Naive B cell (primary cell): ENCODE measurements at regions not wholly inside any gene's neighbourhood (a gene's known extent, or its start where the extent isn't known, plus 50 kb on each side); places are given as distances from the start of the nearest gene placed in this dataset.
A peak's percentile ranks its signal among the peaks of the same experiment; 100 is the strongest.
"Not testable (repeated sequence)": the region's sequence is repeated elsewhere in the genome, so short reads cannot be mapped to it uniquely, and the experiment has no call there.

Experiments used
- ATAC-seq, 2 donors: fragments of 150-1000 bp; cut with Tn5 transposase; 2 replicates each; pipeline ENCODE4 v1.10.0; 2021; ENCODE audit warnings: low read depth in 2 of 2, mild to moderate bottlenecking in 2 of 2, moderate library complexity in 2 of 2
- DNase-seq: peaks from one replicate; pipeline ENCODE4 v3.0.0; 2022
- H3K27ac Mint-ChIP-seq, 6 donors: one replicate each; pipeline ENCODE4 v1.8.0; 2020 to 2022; ENCODE audit warnings: mild to moderate bottlenecking in 6 of 6, mixed read lengths in 6 of 6, moderate library complexity in 5 of 6, inconsistent platforms in 2 of 6
- H3K27me3 Mint-ChIP-seq, 3 donors: one replicate each; pipeline ENCODE4 v1.8.0; 2021 to 2022; ENCODE audit warnings: mixed read lengths in 3 of 3, mild to moderate bottlenecking in 1 of 3
- H3K36me3 Mint-ChIP-seq, 2 donors: one replicate each; pipeline ENCODE4 v1.8.0; 2020 to 2022; ENCODE audit warnings: mixed read lengths in 2 of 2, inconsistent platforms in 1 of 2, mild to moderate bottlenecking in 1 of 2
- H3K4me1 Mint-ChIP-seq, 3 donors: one replicate each; pipeline ENCODE4 v1.8.0; 2020 to 2022; ENCODE audit warnings: mixed read lengths in 3 of 3, inconsistent platforms in 1 of 3, mild to moderate bottlenecking in 1 of 3, moderate library complexity in 1 of 3
- H3K4me3 Mint-ChIP-seq, 8 donors: one replicate each; pipeline ENCODE4 v1.8.0; 2020 to 2022; ENCODE audit warnings: mild to moderate bottlenecking in 8 of 8, mixed read lengths in 8 of 8, moderate library complexity in 8 of 8, inconsistent platforms in 2 of 8
- H3K9me3 Mint-ChIP-seq, 7 donors: one replicate each; pipeline ENCODE4 v1.8.0; 2020 to 2022; ENCODE audit warnings: mixed read lengths in 7 of 7, mild to moderate bottlenecking in 5 of 7, inconsistent platforms in 2 of 7, moderate library complexity in 1 of 7

DNA sequence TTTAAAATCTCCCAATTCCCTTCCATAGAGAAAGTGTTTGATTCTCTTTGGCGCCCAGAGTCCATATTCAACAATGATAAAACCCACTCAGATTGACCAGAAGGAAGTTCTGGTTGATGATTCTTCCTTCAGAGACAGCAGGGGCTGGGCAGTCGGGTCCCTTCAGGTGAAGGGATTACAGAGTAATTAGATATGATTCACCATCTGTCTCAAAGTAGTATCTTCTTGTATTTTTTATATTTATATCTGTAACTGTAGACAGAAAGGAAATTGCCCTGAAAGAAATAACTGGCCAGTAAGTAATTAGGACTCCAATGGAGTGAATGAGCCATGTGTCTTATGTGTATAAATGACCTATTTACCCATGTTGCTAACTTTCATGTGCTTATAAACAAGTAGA, 156.0 kb downstream of the PLCE1 start:
- no peak for ATAC-seq
- H3K9me3 Mint-ChIP-seq: peaks cover 0 to 5% (median 0%) of the 10 kb centered on the region in 7 donors
- DNase-seq: no peak
- H3K36me3 Mint-ChIP-seq: no peaks in the 10 kb centered on the region
- H3K4me1 Mint-ChIP-seq: no peaks in the 10 kb centered on the region
- H3K27me3 Mint-ChIP-seq: peaks cover 0 to 13% (median 6%) of the 10 kb centered on the region in 3 donors
- H3K27ac Mint-ChIP-seq: no peak overlapping the region
- no peak overlapping the region for H3K4me3 Mint-ChIP-seq

GRCh38 chr10:94150541-94151184, 156.9 kb downstream of the PLCE1 start:
- ATAC-seq: no peak
- Mint-ChIP-seq H3K27me3 (peaks cover 0 to 13% (median 6%) of the 10 kb centered on the region in 3 donors), H3K4me1 (no peaks in the 10 kb centered on the region), H3K4me3 (no peak overlapping the region), H3K27ac (no peak overlapping the region), H3K9me3 (peaks cover 0 to 5% (median 0%) of the 10 kb centered on the region in 7 donors), H3K36me3 (no peaks in the 10 kb centered on the region)
- DNase-seq: no peak

DNA sequence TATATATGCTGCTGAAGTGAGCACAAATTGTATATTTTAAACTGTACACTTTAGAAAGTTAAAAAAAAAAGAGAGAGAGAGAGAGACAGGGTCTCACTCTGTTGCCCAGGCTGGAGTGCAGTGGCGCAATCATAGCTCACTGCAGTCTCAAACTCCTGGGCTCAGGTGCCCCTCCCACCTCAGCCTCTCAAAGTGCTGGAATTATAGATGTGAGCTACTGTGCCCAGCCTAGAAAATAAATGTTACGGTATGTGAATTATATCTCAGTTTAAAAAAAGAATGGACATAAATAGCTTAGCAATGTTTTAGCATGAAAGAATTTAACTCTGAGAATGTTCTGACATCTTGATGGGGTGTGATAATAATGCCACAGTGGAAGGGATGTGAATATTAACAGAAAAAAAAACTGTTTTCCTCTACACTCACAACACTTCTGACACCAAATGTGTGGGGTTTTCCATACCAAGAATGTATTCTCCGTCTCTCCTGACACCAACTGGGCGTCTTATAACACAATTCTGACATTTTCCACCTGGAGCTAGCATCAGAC, 162.1 kb downstream of the PLCE1 start:
- no peak for ATAC-seq
- H3K27ac Mint-ChIP-seq: no peak overlapping the region

GRCh38 chr10:94156453-94156852, 162.7 kb downstream of the PLCE1 start:
- Mint-ChIP-seq H3K27me3 (peaks cover 0 to 8% (median 0%) of the 10 kb centered on the region in 3 donors), H3K4me3 (no peak overlapping the region), H3K36me3 (no peaks in the 10 kb centered on the region), H3K4me1 (no peaks in the 10 kb centered on the region), H3K9me3 (peaks cover 4 to 11% (median 7%) of the 10 kb centered on the region in 7 donors), H3K27ac (no peak overlapping the region)
- ATAC-seq (no peak), DNase-seq (no peak)

More for the DNA sequence above, 162.1 kb downstream of the PLCE1 start:
- Mint-ChIP-seq H3K4me1 (no peaks in the 10 kb centered on the region), H3K36me3 (no peaks in the 10 kb centered on the region), H3K27me3 (peaks cover 0 to 13% (median 0%) of the 10 kb centered on the region in 3 donors), H3K9me3 (peaks cover 0 to 5% (median 4%) of the 10 kb centered on the region in 7 donors), H3K4me3 (no peak overlapping the region)
- no peak for DNase-seq

DNA sequence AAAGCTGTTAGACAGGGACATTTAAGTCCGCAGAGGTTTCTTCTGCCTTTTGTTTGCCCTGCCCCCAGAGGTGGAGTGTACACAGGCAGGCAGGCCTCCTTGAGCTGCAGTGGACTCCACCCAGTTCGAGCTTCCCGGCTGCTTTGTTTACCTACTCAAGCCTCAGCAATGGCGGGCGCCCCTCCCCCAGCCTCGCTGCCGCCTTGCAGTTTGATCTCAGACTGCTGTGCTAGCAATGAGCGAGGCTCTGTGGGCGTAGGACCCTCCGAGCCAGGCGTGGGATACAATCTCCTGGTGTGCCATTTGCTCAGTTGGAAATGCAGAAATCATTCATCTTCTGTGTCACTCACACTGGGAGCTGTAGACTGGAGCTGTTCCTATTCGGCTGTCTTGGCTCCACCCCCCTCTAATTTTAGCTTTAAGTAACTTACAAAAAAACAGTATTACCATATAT, 171.5 kb downstream of the PLCE1 start:
- DNase-seq, H3K27ac Mint-ChIP-seq, H3K36me3 Mint-ChIP-seq, H3K4me1 Mint-ChIP-seq, ATAC-seq, H3K9me3 Mint-ChIP-seq: not testable (repeated sequence)
- Mint-ChIP-seq H3K4me3 (peak overlapping the region in 1 of 8 donors; percentile 52), H3K27me3 (peaks cover 0 to 15% (median 0%) of the 10 kb centered on the region in 3 donors)

- Mint-ChIP-seq H3K4me3 (no peak overlapping the region), H3K9me3 (no peaks in the 10 kb centered on the region), H3K4me1 (no peaks in the 10 kb centered on the region), H3K27me3 (peaks cover 0 to 20% (median 12%) of the 10 kb centered on the region in 3 donors), H3K36me3 (no peaks in the 10 kb centered on the region), H3K27ac (no peak overlapping the region)
- ATAC-seq: no peak
- no peak for DNase-seq
Measured at GRCh38 chr10:94172332-94172731, 178.6 kb downstream of the PLCE1 start.

GRCh38 chr10:94173594-94173993, 179.9 kb downstream of the PLCE1 start:
- no peaks in the 10 kb centered on the region for H3K9me3 Mint-ChIP-seq
- no peaks in the 10 kb centered on the region for H3K36me3 Mint-ChIP-seq
- no peak overlapping the region for H3K27ac Mint-ChIP-seq
- no peak for ATAC-seq
- H3K27me3 Mint-ChIP-seq: peaks cover 0 to 32% (median 18%) of the 10 kb centered on the region in 3 donors
- no peaks in the 10 kb centered on the region for H3K4me1 Mint-ChIP-seq
- DNase-seq: no peak
- no peak overlapping the region for H3K4me3 Mint-ChIP-seq

- DNase-seq: no peak
- H3K27me3 Mint-ChIP-seq: peaks cover 0 to 24% (median 18%) of the 10 kb centered on the region in 3 donors
- H3K4me3 Mint-ChIP-seq: no peak overlapping the region
- no peak for ATAC-seq
- H3K36me3 Mint-ChIP-seq: no peaks in the 10 kb centered on the region
- H3K4me1 Mint-ChIP-seq: no peaks in the 10 kb centered on the region
- H3K9me3 Mint-ChIP-seq: no peaks in the 10 kb centered on the region
- no peak overlapping the region for H3K27ac Mint-ChIP-seq
Measured at GRCh38 chr10:94174838-94175237, 181.1 kb downstream of the PLCE1 start.

DNA sequence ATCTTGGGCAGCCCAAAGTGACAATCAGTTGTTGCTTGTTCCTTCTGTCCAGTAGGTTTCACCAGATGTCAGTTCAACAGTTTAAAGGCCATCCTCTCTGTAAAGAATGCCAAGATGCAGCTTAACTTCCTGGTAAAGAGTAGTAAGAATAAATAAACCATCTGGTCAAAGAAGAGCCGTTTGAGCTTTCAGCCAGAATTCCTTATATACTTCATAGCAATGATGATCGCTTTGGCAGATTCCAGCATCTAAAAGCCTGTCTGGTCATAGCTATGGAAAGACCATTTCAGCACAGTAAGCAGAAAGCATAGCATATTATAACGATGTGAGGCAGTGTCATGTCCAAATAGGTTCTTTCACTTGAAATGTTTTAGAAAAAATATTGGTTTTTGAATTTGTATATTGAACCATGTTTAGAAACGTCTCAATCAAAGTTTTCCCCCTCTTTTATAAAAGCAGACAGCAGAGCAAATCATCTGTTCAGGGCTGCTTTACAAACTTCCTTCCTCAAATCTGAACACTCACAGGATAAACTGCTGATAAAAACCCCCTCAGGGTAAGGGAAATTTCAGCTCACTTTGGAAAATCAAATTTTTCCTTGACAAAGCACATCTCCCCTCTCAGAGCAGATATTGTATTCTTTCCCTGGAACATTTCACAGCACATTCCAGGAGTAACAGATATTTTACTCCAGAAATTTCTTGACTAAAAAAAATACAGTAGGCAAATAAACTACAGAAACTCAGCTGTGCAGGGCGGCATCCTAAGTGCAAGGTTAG, 184.1 kb downstream of the NOC3L start:
- DNase-seq: no peak
- no peak for ATAC-seq
- no peaks in the 10 kb centered on the region for H3K36me3 Mint-ChIP-seq
- H3K9me3 Mint-ChIP-seq: peaks cover 0 to 1% (median 0%) of the 10 kb centered on the region in 7 donors
- peaks cover 0 to 20% (median 11%) of the 10 kb centered on the region in 3 donors for H3K27me3 Mint-ChIP-seq
- H3K27ac Mint-ChIP-seq: no peak overlapping the region
- no peak overlapping the region for H3K4me3 Mint-ChIP-seq
- H3K4me1 Mint-ChIP-seq: no peaks in the 10 kb centered on the region

- H3K4me1 Mint-ChIP-seq: no peaks in the 10 kb centered on the region
- H3K4me3 Mint-ChIP-seq: no peak overlapping the region
- H3K27ac Mint-ChIP-seq: no peak overlapping the region
- no peak for DNase-seq
- no peaks in the 10 kb centered on the region for H3K36me3 Mint-ChIP-seq
- H3K9me3 Mint-ChIP-seq: peaks cover 0 to 3% (median 0%) of the 10 kb centered on the region in 7 donors
- no peak for ATAC-seq
- H3K27me3 Mint-ChIP-seq: peaks cover 0 to 22% (median 11%) of the 10 kb centered on the region in 3 donors
Measured at GRCh38 chr10:94180576-94180975, 182.2 kb downstream of the NOC3L start.

DNA sequence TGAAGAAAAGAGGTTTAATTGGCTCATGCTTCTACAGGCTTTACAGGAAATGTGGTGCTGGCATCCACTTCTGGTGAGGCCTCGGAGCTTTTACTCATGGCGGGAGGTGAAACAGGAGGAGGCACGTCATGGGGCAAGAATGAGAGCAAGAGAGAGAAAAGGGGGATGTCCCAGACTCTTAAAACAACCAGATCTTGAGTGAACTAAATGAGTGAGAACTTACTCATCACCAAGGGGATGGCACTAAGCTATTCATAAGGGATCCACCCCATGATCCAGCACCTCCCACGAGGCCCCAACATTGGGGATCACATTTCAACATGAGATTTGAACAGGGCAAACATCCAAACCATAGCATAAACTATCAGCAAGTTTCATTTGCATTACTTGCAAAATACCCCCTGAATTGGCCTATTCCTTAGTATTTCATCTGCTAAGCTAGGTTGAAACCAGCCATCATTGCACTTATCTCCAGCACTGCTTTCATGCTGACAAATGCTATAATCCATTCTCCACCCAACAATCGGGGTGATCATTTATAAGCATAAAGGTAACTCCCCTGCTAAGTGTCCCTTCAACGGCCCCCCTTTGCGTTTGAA, 179.0 kb downstream of the NOC3L start:
- DNase-seq (no peak), ATAC-seq (no peak)
- Mint-ChIP-seq H3K27ac (no peak overlapping the region), H3K4me3 (no peak overlapping the region), H3K4me1 (no peaks in the 10 kb centered on the region), H3K9me3 (peaks cover 0 to 4% (median 0%) of the 10 kb centered on the region in 7 donors), H3K27me3 (peaks cover 0 to 11% (median 5%) of the 10 kb centered on the region in 3 donors), H3K36me3 (no peaks in the 10 kb centered on the region)

DNA sequence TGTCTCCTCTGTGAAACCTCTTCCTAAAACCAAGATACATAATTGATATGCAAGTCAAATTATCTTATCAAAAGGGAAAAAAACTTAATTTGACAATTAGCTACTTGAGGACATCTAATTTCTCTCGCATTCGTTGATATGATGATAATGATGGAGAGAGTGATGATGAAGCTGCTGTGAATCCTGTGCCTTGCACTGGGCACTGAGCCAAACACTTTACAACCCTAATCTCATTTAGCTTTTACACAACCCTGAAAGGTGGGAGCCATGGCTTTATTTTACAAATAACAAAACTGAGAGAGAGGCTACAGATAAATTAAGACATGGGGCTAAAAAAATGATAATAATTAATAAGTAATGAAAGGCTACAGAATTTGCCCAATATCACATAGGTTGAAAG, 176.0 kb downstream of the NOC3L start:
- no peak for ATAC-seq
- H3K4me3 Mint-ChIP-seq: no peak overlapping the region
- H3K9me3 Mint-ChIP-seq: peaks cover 0 to 4% (median 0%) of the 10 kb centered on the region in 7 donors
- no peaks in the 10 kb centered on the region for H3K4me1 Mint-ChIP-seq
- H3K27me3 Mint-ChIP-seq: peaks cover 12 to 26% (median 18%) of the 10 kb centered on the region in 3 donors
- DNase-seq: no peak
- no peaks in the 10 kb centered on the region for H3K36me3 Mint-ChIP-seq
- H3K27ac Mint-ChIP-seq: no peak overlapping the region

GRCh38 chr10:94192333-94192732, 170.4 kb downstream of the NOC3L start:
- no peak for ATAC-seq
- Mint-ChIP-seq H3K4me3 (no peak overlapping the region), H3K27me3 (peaks cover 12 to 29% (median 25%) of the 10 kb centered on the region in 3 donors), H3K4me1 (no peaks in the 10 kb centered on the region), H3K27ac (no peak overlapping the region), H3K36me3 (no peaks in the 10 kb centered on the region), H3K9me3 (peaks cover 0 to 4% (median 0%) of the 10 kb centered on the region in 7 donors)
- no peak for DNase-seq
